GM18508 (cell line): ENCODE measurements at regions not wholly inside any gene's neighbourhood (a gene's known extent, or its start where the extent isn't known, plus 50 kb on each side); places are given as distances from the start of the nearest gene placed in this dataset.

Experiments
- ATAC-seq: cut with Tn5 transposase; IDR thresholded peaks from one replicate; pipeline ENCODE4 v1.9.1; 2021; ENCODE audit warnings: moderate number of reproducible peaks; ENCODE audit not compliant: insufficient read depth, unreplicated experiment

DNA sequence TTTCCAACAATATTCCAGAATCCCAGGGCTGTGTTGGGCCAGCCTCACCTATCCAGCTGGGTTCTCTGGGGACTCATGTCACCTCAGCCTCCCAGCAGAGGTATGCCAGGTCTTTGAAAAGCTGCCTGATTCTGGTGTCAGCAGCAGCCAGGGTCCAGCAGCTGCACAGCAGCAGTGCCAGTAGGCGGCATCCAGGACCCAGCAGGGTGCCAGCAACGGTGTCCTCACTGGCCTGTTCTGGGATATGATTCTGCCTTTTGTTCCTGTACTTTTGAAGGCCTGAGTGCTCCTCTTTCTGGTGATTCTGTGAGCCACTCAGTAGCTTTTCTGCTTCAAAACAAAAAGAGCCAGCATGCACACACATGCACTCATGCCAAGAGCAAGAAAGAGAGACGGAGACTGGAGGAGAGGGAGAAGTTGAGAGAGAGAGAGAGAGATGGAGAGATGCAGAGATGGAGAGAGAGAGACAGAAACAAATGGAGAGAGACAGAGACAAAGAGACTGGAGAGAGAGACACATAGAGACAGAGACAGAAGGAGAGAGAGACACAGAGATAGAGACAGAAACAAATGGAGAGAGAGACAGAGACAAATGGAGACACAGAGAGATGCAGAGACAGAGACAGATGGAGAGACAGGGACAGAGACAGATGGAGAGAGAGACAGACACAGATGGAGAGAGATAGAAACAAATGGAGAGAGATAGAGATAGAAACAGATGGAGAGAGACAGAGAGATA, 205.7 kb downstream of the UACA start:
- no peak for ATAC-seq

- no peak for ATAC-seq
Observed at GRCh38 chr15:70556779-70557178, 206.6 kb downstream of the UACA start.

DNA sequence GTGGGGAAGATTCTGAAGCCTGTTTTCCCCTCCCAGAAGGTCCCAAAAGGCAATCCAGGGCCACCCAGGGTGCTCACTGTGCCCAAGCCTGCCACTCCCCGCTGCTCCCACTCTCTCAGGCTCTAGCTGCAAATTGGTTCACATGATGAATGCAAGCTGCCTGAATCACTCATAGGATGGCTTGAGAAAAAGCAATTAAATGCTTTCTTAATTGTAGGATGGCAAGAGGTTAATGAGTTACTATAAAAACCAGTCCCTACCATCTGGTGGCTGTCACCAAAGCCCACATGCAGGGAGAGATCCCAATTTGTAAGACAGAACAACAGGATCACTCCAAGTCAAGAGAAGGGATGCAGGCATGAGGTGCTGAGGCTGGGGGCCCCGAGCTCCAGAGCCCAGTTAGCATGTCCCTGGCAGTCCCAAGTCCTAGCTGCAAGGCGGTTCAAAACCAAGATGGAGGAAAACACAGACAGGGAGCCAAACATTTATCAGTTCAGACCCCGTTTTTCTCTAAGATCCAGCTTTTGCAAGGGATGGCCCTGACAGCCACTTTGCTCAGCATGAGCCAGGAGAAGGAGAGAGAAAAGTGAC, 207.1 kb downstream of the UACA start:
- no peak for ATAC-seq

DNA sequence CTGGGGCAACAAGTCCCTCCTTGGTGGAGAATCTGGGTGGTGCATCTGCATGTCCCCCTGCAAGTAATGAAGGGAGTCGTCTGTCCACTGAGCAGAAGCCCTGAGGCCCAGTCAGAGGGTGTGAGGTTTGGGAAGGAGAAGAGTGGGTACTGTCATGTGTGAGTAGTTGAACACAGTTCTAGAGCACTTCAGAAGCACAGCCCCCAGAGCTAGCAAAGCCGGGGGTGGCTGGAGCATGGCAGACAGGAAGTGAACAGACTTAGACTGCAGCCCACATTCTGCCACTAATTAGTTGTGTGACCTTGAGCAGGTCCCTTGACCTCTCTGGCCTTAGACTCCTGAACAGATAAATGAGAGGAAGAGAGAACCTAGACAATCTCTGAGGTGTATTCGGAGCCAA, 207.6 kb downstream of the UACA start:
- no peak for ATAC-seq

DNA sequence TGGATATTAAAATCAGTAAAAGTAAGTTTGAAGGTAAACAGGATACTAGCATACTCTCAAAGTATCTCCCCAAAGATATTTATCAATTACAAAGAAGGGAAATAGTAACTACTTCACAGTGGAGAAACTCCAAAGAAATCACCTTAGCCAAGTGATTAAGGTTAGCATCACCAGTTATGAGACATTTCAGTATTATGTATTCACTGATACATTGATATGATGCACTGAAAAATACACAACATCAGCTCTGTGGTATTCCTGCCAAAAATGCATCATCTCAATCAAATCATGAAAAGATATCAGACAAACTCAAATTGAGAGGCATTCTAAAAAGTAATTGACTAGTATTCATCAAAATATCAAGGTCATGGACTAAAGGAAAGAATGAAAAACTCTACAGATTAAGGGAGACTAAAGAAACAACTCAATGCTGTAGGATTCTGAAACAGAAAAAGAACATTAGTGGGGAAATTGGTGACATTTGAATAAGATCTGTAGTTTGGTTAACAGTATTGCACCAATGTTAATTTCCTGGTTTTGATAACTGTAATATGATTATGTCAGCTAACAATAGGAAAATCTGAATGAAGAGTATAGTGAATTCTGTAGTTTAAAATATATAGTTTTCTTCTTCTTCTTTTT, 215.4 kb downstream of the UACA start:
- no peak for ATAC-seq

- ATAC-seq = no peak
Observed at GRCh38 chr15:70545526-70545925, 217.8 kb downstream of the UACA start.

- ATAC-seq = no peak
Observed at GRCh38 chr15:70541511-70541910, 221.8 kb downstream of the UACA start.

- ATAC-seq = no peak
Observed at GRCh38 chr15:70539912-70540530, 223.3 kb downstream of the UACA start.

GRCh38 chr15:70539409-70539808, 223.9 kb downstream of the UACA start:
- ATAC-seq = no peak

- ATAC-seq = no peak
Observed at GRCh38 chr15:70538278-70538677, 225.1 kb downstream of the UACA start.

DNA sequence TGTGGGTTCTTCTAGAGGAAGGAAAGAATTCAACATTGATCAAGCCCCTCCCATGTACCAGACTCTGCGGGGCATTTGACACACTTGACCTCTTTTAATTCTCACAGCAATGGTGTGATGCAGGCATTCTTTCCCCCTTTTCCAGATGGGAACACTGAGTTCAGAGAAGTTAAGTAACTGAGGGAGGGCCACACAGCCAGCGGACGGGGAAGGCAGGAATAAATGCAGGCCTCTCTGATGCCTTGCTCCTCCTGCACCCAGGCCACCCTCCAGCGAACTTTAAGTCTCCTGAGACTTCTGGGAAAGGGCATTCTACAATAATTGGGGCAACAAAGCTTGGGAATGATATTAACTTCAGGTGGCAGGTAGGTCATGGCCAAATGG, 227.4 kb downstream of the UACA start:
- ATAC-seq = no peak

- no peak for ATAC-seq
Observed at GRCh38 chr15:70535071-70535954, 228.0 kb downstream of the UACA start.

DNA sequence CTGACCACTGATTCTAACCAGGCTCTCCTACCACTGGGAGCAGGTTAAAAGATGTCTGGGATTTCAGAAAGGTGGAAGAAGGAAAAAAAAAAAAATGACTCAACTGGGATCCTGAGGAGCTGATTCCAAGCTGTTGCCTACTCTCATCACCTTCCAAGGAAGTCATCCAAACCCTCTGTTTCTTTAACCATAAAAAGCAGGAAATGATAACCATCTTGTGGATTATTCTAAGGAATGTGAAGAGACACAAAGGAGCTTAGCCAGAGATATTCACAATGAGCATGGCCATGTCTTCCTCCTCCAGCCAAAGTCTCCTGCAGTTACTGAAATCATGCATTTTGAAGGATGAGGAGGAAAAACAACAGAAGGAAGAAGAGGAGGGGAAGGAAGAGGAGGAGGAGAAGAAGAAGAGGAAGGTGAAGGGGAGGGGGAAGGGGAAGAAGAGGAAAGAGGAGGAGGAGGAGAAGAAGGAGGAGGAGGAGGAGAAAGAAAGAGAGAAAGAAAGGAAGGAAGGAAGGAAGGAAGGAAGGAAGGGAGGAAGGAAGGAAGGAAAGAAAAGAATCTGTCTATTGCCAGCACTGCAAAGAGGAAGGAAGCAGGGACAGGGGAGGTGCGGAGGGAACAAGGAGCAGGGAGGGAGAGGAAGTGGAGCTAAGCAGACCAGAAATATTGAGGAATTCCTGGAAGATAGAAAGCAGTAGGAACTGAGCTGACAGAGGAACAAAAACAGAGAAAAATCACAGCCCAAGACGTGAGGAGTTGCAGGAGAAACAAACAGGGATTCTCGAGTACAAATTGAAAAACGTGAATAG, 229.2 kb downstream of the UACA start:
- ATAC-seq = no peak

DNA sequence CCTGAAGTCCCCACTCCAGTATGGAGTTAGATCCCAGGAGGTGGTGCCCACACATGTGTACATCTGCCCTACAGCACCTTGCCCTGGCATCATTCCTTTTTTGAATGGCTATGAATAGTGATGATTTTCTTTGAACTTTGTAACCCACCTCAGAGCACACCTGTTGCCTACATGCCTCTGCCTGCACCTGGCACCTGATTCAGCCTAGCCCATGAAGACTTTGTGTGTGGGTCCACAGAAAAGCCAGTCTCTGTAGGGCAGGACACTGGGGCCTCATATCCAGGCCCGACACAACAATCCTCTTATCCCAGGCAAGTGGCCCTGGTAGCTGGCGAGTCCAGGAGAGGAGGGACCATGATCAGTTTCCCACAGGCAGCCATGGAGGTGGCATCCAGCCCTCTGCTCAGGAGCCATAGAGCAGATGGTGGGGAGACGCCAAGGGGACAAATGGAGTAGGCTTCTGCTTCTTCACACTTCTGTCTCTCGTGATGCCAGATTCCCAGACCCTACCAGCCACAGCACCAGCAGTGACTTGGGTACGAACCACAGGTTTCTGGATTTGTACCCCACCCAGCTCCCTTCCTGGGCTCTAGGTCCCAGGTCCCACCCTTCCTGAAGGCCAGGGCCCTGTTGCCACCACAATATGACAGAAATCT, 230.7 kb downstream of the UACA start:
- ATAC-seq = no peak

DNA sequence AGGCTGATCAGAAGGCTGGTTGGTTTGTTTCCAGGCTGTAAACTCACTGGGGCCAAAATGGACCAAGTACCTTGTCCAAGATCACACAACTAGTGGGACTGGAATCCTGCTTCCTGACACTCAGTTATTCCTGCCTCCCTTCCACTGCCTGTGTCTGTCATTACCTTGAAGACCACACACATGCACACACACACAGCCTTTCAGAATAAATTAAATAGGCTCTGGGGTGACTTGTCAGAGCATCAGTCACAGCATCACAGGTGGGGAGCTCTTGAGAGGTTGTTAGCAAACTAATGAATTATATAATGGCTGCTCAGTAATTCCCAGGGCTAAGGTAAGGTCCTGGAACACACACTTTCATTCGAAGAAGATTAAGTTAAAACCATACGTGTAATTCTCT, 231.8 kb downstream of the UACA start:
- ATAC-seq = no peak

DNA sequence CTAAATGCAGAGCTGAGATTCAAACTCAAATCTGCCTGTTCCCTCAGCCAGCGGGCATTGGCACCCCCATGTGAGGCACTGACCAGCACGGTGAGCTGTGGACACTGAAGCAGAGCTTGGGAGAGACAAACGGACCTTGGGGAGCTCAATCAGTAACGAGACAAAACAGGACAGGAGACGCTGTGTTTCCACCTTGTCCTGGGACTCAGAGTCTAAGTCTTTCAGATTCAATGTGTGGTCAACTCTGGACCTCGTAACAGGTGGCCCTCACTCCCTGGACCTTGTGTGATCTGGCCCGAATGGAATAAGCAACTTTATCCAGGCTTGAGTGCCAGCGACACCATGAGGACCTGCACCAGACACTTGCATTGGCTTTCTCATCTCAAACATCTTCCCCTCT, 232.5 kb downstream of the UACA start:
- ATAC-seq = no peak

GRCh38 chr15:70530503-70530902, 232.9 kb downstream of the UACA start:
- ATAC-seq = no peak

DNA sequence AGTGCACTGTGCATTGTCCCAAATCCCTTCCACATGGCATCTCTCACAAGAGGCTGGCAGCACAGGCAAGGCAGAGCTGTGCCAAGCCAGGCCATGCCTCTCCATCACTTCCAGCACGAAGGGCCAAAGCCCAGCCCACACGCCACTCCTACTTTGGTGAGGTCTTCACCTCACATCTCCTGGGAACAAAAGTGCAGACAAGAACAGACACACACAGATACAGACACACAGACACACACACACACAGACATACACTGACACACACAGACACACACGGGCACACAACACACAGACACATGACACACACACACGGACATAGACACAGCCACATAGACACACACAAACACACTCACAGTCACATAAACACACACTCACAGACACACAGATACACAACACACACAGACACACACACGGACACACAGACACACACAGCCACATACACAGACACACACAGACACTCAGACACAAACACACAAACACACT, 233.3 kb downstream of the UACA start:
- no peak for ATAC-seq

DNA sequence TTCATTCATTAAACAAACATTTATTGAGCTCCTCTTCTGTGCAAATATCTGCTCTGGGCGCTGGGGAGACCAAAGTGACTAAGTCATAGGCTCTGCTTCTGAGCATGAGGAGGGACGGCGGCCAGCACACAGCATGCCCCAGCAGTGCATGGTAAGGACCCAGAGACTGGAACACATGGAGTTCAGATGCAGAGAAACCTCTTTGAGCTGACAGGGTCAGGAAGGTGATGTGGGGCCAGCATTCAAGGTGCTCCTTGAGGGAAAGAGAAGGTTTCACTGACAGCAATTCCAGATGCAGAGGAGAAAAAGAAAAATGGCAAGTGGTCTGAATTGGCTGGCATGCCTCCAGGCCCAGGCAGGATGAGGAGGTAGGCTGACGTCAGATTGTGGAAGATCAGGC, 234.5 kb downstream of the UACA start:
- ATAC-seq = no peak
